K562 (cell line): ENCODE measurements at regions not wholly inside any gene's neighbourhood (a gene's known extent, or its start where the extent isn't known, plus 50 kb on each side); places are given as distances from the start of the nearest gene placed in this dataset.

Experiments
- ATF1 ChIP-seq, 2 experiments: fragments of 450-650 bp in 1 of 2; IDR thresholded peaks; 2 replicates each; pipeline ENCODE4 v1.6.1; 2016; ENCODE audit warnings: missing compliant biosample characterization in 1 of 2, missing genetic modification characterization in 1 of 2
- ATF6 ChIP-seq: sonication (generic); formaldehyde crosslinking; IDR thresholded peaks from 2 replicates; pipeline ENCODE4 v1.4.0; 2020; ENCODE audit warnings: mild to moderate bottlenecking, missing genetic modification reagents
- BACH1 ChIP-seq: fragments of 200-800 bp; sonication (Bioruptor generic); IDR thresholded peaks from 2 replicates; pipeline ENCODE4 v1.6.1; 2016; ENCODE audit warnings: missing genetic modification characterization, missing compliant biosample characterization
- CHD1 ChIP-seq: fragments of 200-600 bp; sonication (generic); IDR thresholded peaks from one replicate; pipeline ENCODE4 v1.6.1; 2012; ENCODE audit warnings: mild to moderate bottlenecking, moderate library complexity, low read length, inconsistent platforms
- CHD4 ChIP-seq: fragments of 200-600 bp; sonication (generic); IDR thresholded peaks from 3 replicates; pipeline ENCODE4 v1.6.1; 2012; ENCODE audit warnings: low read depth, mild to moderate bottlenecking, mixed read lengths, low read length, inconsistent platforms; ENCODE audit not compliant: insufficient read depth, insufficient replicate concordance, poor library complexity, severe bottlenecking
- FOXK1 ChIP-seq: sonication (generic); formaldehyde crosslinking; IDR thresholded peaks from 2 replicates; pipeline ENCODE4 v1.8.0; 2022; ENCODE audit warnings: missing genetic modification reagents, mild to moderate bottlenecking, borderline replicate concordance
- FOXP1 ChIP-seq: sonication (generic); formaldehyde crosslinking; IDR thresholded peaks from 2 replicates; pipeline ENCODE4 v1.8.0; 2022; ENCODE audit warnings: mild to moderate bottlenecking, missing genetic modification reagents
- HNRNPLL ChIP-seq: fragments of 200-400 bp; formaldehyde crosslinking; IDR thresholded peaks from 2 replicates; pipeline ENCODE4 v1.6.1; 2017; ENCODE audit warnings: low read length, low read depth, mild to moderate bottlenecking; ENCODE audit not compliant: poor library complexity, severe bottlenecking
- IRF2 ChIP-seq: sonication (generic); formaldehyde crosslinking; IDR thresholded peaks from 2 replicates; pipeline ENCODE4 v1.8.1; 2022; ENCODE audit warnings: mild to moderate bottlenecking, missing genetic modification reagents
- KDM5B ChIP-seq: fragments of 200-600 bp; sonication (generic); IDR thresholded peaks from 2 replicates; pipeline ENCODE4 v1.6.1; 2012; ENCODE audit warnings: low read depth, mild to moderate bottlenecking, moderate library complexity, low read length, control low read depth, inconsistent platforms; ENCODE audit not compliant: insufficient replicate concordance
- KLF13 ChIP-seq: fragments of 450-650 bp; IDR thresholded peaks from 2 replicates; pipeline ENCODE4 v1.6.1; 2016; ENCODE audit warnings: missing genetic modification characterization, low read depth, mild to moderate bottlenecking, missing compliant biosample characterization, moderate library complexity, borderline replicate concordance
- MTF1 ChIP-seq: fragments of 250-450 bp; sonication (Bioruptor Pico); IDR thresholded peaks from 2 replicates; pipeline ENCODE4 v1.9.0; 2021; ENCODE audit warnings: moderate library complexity, mild to moderate bottlenecking, inconsistent platforms, borderline replicate concordance
- NR3C1 ChIP-seq: sonication (generic); formaldehyde crosslinking; IDR thresholded peaks from 2 replicates; pipeline ENCODE4 v1.8.1; 2022; ENCODE audit warnings: missing genetic modification reagents
- PHF20 ChIP-seq: fragments of 450-650 bp; IDR thresholded peaks from 2 replicates; pipeline ENCODE4 v1.6.1; 2018; ENCODE audit not compliant: partially characterized antibody
- RAD21 ChIP-seq, 2 experiments: fragments of 250-450 bp in 1 of 2; fragments of 450-650 bp in 1 of 2; sonication (Bioruptor Pico) in 1 of 2; formaldehyde crosslinking in 1 of 2; IDR thresholded peaks in 1 of 2; conservative IDR thresholded peaks in 1 of 2; 2 replicates each; pipeline versions ENCODE4 v1.4.0 to v1.8.0; 2020 to 2022; ENCODE audit warnings: mild to moderate bottlenecking in 2 of 2, moderate library complexity in 1 of 2
- SNAPC5 ChIP-seq: fragments of 250-450 bp; sonication (Bioruptor Pico); IDR thresholded peaks from 2 replicates; pipeline ENCODE4 v1.8.0; 2021; ENCODE audit warnings: moderate library complexity, mild to moderate bottlenecking, inconsistent platforms
- SP2 ChIP-seq: IDR thresholded peaks from 2 replicates; pipeline ENCODE4 v1.6.1; 2011; ENCODE audit warnings: mild to moderate bottlenecking, low read depth, low read length, moderate library complexity; ENCODE audit not compliant: poor library complexity, severe bottlenecking; ENCODE audit errors: extremely low read depth
- TOE1 ChIP-seq, 2 experiments: fragments of 450-650 bp in 1 of 2; sonication (generic) in 1 of 2; formaldehyde crosslinking in 1 of 2; IDR thresholded peaks; 2 replicates each; pipeline versions ENCODE4 v1.7.1 to v1.8.0; 2016 to 2022; ENCODE audit warnings: borderline replicate concordance in 2 of 2, mild to moderate bottlenecking in 2 of 2, antibody characterized with exemption in 1 of 2, inconsistent platforms in 1 of 2, low read depth in 1 of 2, missing genetic modification reagents in 1 of 2, moderate library complexity in 1 of 2
- ZBTB12 ChIP-seq: fragments of 250-450 bp; sonication (Bioruptor Pico); IDR thresholded peaks from 2 replicates; pipeline ENCODE4 v1.4.0; 2020
- ZFP1 ChIP-seq: fragments of 450-650 bp; formaldehyde crosslinking; IDR thresholded peaks from 2 replicates; pipeline ENCODE4 v1.4.0; 2020; ENCODE audit warnings: mild to moderate bottlenecking, mixed read lengths
- ZFX ChIP-seq: sonication (generic); formaldehyde crosslinking; IDR thresholded peaks from 2 replicates; pipeline ENCODE4 v1.8.0; 2022; ENCODE audit warnings: mild to moderate bottlenecking, missing genetic modification reagents, moderate library complexity
- ZKSCAN3 ChIP-seq: fragments of 250-450 bp; sonication (Bioruptor Pico); IDR thresholded peaks from 2 replicates; pipeline ENCODE4 v1.4.0; 2020
- ZNF12 ChIP-seq: sonication (generic); formaldehyde crosslinking; IDR thresholded peaks from 2 replicates; pipeline ENCODE4 v1.4.0; 2020; ENCODE audit warnings: mild to moderate bottlenecking, missing genetic modification reagents
- ZNF217 ChIP-seq: sonication (generic); formaldehyde crosslinking; IDR thresholded peaks from 2 replicates; pipeline ENCODE4 v1.8.0; 2022; ENCODE audit warnings: mild to moderate bottlenecking, missing genetic modification reagents
- ZNF445 ChIP-seq: fragments of 250-450 bp; sonication (Bioruptor Pico); IDR thresholded peaks from 2 replicates; pipeline ENCODE4 v1.4.0; 2020; ENCODE audit warnings: low read depth, mild to moderate bottlenecking, moderate library complexity
- ZNF584 ChIP-seq: fragments of 200-800 bp; sonication (Bioruptor generic); IDR thresholded peaks from 2 replicates; pipeline ENCODE4 v1.6.1; 2016; ENCODE audit warnings: low read depth, mild to moderate bottlenecking, missing genetic modification characterization, missing compliant biosample characterization

- TF ChIP-seq FOXK1 (CRISPR knock-in tag) (no peak), IRF2 (CRISPR knock-in tag) (no peak), ATF6 (no peak), KDM5B (no peak), ZNF217 (no peak), BACH1 (tag) (peak; percentile 40; the same call in 1 of the 2 replicates), ZFP1 (no peak), SP2 (no peak), ZNF445 (CRISPR knock-in tag) (no peak), ZNF12 (no peak), ZBTB12 (CRISPR knock-in tag) (no peak), SNAPC5 (no peak), MTF1 (no peak), HNRNPLL (no peak), NR3C1 (CRISPR knock-in tag) (no peak), RAD21 (CRISPR knock-in tag; conservative IDR thresholded peaks at IDR 0.05 in 1 of 2, IDR thresholded peaks at IDR 0.05 in 1 of 2) (peak in 1 of 2 experiments; percentile 11; a peak in 1 of 4 replicates), CHD4 (peak; percentile 33), ZKSCAN3 (CRISPR knock-in tag) (no peak), ATF1 (CRISPR knock-in tag; IDR thresholded peaks at IDR 0.05) (no peak), ATF1 (tag; IDR thresholded peaks at IDR 0.05) (peak; percentile 51), CHD1 (no peak), PHF20 (no peak), TOE1 (IDR thresholded peaks at IDR 0.05; ENCODE audit: borderline replicate concordance) (peak; percentile 58; the same call in 1 of the 2 replicates), TOE1 (CRISPR knock-in tag; IDR thresholded peaks at IDR 0.05; ENCODE audit: borderline replicate concordance, low read depth) (no peak), ZNF584 (CRISPR knock-in tag) (no peak; the same call in 1 of the 2 replicates), FOXP1 (CRISPR knock-in tag) (no peak), KLF13 (tag) (no peak), ZFX (no peak)
Observed at GRCh38 chr4:126850286-126850685, 782.5 kb upstream of the INTU start (continued).
